Esophagus squamous epithelium (tissue), 4 donors: ENCODE measurements at regions not wholly inside any gene's neighbourhood (a gene's known extent, or its start where the extent isn't known, plus 50 kb on each side); places are given as distances from the start of the nearest gene placed in this dataset.

ENCODE experiments used
- POLR2A ChIP-seq, 4 donors: fragments of 450-650 bp; IDR thresholded peaks; one replicate each; pipeline ENCODE4 v1.6.1; 2017; ENCODE audit warnings: antibody characterized with exemption in 4 of 4, mild to moderate bottlenecking in 4 of 4, moderate library complexity in 3 of 4
- TF ChIP-seq, protein P1 (sequence below), 6 experiments: fragments of 450-650 bp in 4 of 6; fragments of 200-600 bp in 2 of 6; sonication (generic) in 2 of 6; IDR thresholded peaks; one replicate each; pipeline ENCODE4 v1.5.1; 2016 to 2019; ENCODE audit warnings: antibody characterized with exemption in 6 of 6, mild to moderate bottlenecking in 4 of 6, moderate library complexity in 4 of 6

DNA sequence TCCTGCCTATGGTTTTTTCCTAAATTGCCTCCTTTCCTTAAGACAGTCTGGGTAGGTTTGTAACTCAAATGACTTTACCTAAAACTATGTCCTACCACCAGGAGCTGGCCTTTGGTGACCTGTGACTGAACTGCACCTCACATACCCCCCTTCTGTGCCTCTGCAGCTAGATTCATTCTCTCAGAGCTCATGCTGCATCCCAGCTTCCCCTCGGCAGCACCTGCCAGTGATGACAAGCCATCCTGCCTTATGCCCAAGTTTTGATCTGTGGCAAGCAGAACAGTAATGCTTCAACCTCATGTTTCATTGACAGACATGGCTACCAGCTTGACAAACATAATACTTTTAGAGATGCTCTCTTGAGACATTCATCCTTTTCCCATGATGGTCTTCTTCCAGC lies 141.9 kb downstream of the TSEN15 start:
- TF ChIP-seq, protein P1, sequence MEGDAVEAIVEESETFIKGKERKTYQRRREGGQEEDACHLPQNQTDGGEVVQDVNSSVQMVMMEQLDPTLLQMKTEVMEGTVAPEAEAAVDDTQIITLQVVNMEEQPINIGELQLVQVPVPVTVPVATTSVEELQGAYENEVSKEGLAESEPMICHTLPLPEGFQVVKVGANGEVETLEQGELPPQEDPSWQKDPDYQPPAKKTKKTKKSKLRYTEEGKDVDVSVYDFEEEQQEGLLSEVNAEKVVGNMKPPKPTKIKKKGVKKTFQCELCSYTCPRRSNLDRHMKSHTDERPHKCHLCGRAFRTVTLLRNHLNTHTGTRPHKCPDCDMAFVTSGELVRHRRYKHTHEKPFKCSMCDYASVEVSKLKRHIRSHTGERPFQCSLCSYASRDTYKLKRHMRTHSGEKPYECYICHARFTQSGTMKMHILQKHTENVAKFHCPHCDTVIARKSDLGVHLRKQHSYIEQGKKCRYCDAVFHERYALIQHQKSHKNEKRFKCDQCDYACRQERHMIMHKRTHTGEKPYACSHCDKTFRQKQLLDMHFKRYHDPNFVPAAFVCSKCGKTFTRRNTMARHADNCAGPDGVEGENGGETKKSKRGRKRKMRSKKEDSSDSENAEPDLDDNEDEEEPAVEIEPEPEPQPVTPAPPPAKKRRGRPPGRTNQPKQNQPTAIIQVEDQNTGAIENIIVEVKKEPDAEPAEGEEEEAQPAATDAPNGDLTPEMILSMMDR (IDR thresholded peaks at IDR 0.05): no peak
- TF ChIP-seq POLR2A (IDR thresholded peaks at IDR 0.05): no peak
